Brain microvascular endothelial cell (primary cell): ENCODE measurements at regions not wholly inside any gene's neighbourhood (a gene's known extent, or its start where the extent isn't known, plus 50 kb on each side); places are given as distances from the start of the nearest gene placed in this dataset.

Experiments
- DNase-seq: peaks from one replicate; pipeline ENCODE4 v3.0.0-alpha.2; 2020
- H3K27ac ChIP-seq: fragments of 250-450 bp; sonication (Bioruptor Pico); 2 replicates; pipeline ENCODE4 v1.5.1; 2020; ENCODE audit warnings: mild to moderate bottlenecking, moderate library complexity
- H3K27me3 ChIP-seq: fragments of 250-450 bp; sonication (Bioruptor Pico); replicated peaks from 2 replicates; pipeline ENCODE4 v1.5.1; 2020; ENCODE audit warnings: mild to moderate bottlenecking
- H3K36me3 ChIP-seq: fragments of 250-450 bp; sonication (Bioruptor Pico); replicated peaks from 2 replicates; pipeline ENCODE4 v1.5.1; 2020; ENCODE audit warnings: mild to moderate bottlenecking
- H3K4me3 ChIP-seq: 2 replicates; pipeline ENCODE4 v1.5.1; 2011; ENCODE audit warnings: low read depth, mild to moderate bottlenecking, control low read depth, low read length, moderate library complexity
- in situ Hi-C: cut with HindIII; loops from 2 replicates; pipeline ENCODE4 v1.10.0; 2017; ENCODE audit warnings: low sequenced_read_pairs, low pct_ligation_motif_present
- TF ChIP-seq, protein P1 (sequence below): IDR thresholded peaks from 2 replicates; pipeline ENCODE4 v1.5.1; 2011; ENCODE audit warnings: low read depth, mild to moderate bottlenecking, moderate library complexity, low read length, control low read depth, inconsistent platforms; ENCODE audit errors: missing control alignments

DNA sequence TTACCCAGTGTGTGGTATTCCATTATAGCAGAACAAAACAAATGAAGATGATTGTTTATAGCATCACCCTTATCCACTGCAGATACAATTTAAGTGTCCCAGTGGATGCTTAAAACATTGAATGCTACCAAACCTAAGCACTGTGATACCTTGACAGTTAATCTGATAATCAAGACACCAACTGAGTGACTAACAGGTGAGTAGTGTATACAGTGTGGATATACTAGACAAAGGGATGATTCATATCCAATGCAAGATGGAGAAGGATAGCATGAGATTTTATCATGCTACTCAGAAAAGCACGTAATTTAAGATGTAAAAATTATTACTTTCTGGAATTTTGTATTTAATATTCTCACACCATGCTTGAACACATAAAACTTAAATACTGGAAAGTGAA, 1449.0 kb downstream of the OTOL1 start:
- no peaks in the 10 kb centered on the region for H3K36me3 ChIP-seq
- TF ChIP-seq, protein P1, sequence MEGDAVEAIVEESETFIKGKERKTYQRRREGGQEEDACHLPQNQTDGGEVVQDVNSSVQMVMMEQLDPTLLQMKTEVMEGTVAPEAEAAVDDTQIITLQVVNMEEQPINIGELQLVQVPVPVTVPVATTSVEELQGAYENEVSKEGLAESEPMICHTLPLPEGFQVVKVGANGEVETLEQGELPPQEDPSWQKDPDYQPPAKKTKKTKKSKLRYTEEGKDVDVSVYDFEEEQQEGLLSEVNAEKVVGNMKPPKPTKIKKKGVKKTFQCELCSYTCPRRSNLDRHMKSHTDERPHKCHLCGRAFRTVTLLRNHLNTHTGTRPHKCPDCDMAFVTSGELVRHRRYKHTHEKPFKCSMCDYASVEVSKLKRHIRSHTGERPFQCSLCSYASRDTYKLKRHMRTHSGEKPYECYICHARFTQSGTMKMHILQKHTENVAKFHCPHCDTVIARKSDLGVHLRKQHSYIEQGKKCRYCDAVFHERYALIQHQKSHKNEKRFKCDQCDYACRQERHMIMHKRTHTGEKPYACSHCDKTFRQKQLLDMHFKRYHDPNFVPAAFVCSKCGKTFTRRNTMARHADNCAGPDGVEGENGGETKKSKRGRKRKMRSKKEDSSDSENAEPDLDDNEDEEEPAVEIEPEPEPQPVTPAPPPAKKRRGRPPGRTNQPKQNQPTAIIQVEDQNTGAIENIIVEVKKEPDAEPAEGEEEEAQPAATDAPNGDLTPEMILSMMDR, result no peak
- in situ Hi-C loops, result no loop called here
- no peaks in the 10 kb centered on the region for H3K27me3 ChIP-seq
- DNase-seq, result no peak
- no peak overlapping the region for H3K27ac ChIP-seq
- H3K4me3 ChIP-seq, result no peak overlapping the region

DNA sequence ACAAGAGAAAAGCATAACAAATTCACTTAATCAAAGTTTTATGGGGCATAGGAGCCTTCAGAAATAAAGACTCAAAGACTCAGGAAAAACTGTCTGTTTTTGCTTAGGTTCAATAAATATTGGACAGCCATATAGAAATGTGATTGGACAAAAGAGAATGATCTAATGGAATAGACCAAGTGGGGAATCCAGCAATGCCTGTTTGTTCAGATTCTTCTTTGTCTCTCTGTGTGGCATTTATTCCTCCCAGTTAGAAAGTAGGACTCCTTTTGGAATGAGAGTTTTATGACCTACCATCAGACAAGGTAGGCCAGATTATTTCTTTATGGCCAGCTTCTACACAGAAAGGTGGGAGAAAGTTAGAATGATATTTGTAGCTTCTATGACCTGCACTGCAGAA, 1460.1 kb downstream of the OTOL1 start:
- H3K27ac ChIP-seq, result no peak overlapping the region
- TF ChIP-seq, protein P1, result no peak
- no peak for DNase-seq
- H3K36me3 ChIP-seq, result no peaks in the 10 kb centered on the region
- H3K27me3 ChIP-seq, result no peaks in the 10 kb centered on the region
- in situ Hi-C loops, result no loop called here
- no peak overlapping the region for H3K4me3 ChIP-seq

DNA sequence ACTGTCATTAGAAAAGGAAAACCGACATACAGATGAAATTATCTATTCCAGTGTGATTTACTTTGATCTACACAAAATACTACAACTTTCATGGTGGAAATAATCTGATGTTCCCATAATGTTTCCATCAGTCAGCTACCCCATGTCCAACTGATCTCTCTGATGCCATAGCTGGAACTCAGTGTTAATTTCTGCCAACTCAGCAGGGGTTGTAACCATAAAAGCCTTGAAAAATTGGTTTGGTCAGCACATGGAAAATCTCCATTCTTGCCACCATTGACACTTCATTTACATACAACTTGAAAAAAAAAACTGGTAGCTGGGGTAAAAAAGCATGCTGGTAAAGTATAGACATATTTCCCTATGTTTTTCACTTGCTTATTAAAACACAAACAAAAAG, 1463.7 kb downstream of the OTOL1 start:
- H3K36me3 ChIP-seq, result no peaks in the 10 kb centered on the region
- no peak overlapping the region for H3K4me3 ChIP-seq
- DNase-seq, result no peak
- TF ChIP-seq, protein P1, result no peak
- H3K27ac ChIP-seq, result no peak overlapping the region
- in situ Hi-C loops, result no loop called here
- no peaks in the 10 kb centered on the region for H3K27me3 ChIP-seq

DNA sequence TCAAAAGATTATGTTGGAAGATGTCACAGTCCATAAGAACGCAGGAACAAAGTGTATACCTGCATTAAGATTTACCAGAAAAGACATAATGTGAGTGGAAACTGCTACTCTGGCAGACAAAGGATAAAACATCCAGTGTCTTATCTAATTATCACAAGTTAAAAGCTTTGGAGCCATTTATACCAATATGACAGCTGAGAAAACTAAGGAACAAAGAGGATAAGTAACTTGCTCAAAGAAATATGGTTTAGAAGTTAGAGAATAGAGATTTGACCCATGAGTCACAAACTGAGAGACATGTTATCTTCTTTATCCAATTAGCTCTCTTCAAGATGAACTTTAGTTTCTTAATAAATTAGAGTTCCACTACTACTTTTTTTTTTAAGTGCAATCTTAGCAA, 1473.7 kb downstream of the OTOL1 start:
- Histone ChIP-seq H3K27ac (no peak overlapping the region), H3K36me3 (no peaks in the 10 kb centered on the region), H3K4me3 (no peak overlapping the region), H3K27me3 (no peaks in the 10 kb centered on the region)
- no peak for DNase-seq
- TF ChIP-seq, protein P1, result no peak
- in situ Hi-C loops, result no loop called here

DNA sequence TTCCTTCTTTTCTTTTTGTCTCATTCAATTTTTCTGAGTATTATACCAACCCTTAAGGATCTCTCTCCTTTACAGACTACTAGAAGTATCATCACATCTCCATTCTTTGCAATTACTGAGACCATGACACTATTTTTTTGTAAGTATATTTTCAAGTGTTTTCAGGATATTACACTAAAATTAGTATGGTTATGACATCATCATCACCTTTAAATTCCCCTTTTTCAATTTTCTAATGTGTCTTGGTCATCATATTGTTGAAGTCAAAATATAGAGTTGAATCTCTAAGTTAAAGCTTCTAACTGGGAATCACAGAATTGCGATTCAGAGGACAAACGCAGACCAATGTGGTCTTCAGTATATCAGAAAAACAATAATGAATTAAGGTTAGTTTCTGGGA, 1475.1 kb downstream of the OTOL1 start:
- H3K36me3 ChIP-seq, result no peaks in the 10 kb centered on the region
- no peak for DNase-seq
- in situ Hi-C loops, result no loop called here
- H3K4me3 ChIP-seq, result no peak overlapping the region
- H3K27ac ChIP-seq, result no peak overlapping the region
- TF ChIP-seq, protein P1, result no peak
- H3K27me3 ChIP-seq, result no peaks in the 10 kb centered on the region

DNA sequence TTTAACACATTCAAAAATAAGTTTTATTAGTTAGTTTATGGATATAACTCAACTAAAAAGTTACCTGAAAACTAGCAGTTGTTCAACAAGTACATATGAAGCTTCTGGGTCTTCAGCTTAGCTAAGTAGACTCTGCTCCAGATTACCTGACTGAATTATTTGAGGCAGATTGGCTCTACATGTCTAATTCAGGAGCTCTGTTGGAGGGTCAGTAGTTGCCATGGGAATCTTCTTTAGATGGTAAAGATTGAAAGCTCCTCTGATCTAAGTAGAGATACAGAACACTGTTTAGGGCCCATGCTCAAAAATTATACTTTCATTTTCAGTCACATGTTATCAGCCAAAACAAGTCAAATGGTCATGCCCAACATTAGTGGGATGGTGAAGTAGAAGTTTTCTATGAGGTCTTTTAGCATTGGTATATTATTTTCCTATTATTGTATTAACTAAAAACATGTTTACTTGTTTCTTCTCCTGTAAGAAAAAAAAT, 1476.9 kb downstream of the OTOL1 start:
- TF ChIP-seq, protein P1, result no peak
- Histone ChIP-seq H3K4me3 (no peak overlapping the region), H3K27me3 (no peaks in the 10 kb centered on the region), H3K36me3 (no peaks in the 10 kb centered on the region), H3K27ac (no peak overlapping the region)
- no peak for DNase-seq
- in situ Hi-C loops, result no loop called here
